CD4-positive, alpha-beta T cell treated with Interleukin-17A for 1 hour (primary cell): ENCODE measurements at regions not wholly inside any gene's neighbourhood (a gene's known extent, or its start where the extent isn't known, plus 50 kb on each side); places are given as distances from the start of the nearest gene placed in this dataset.

Experiments
- DNase-seq: peaks from one replicate; pipeline ENCODE4 v3.0.0-alpha.2; 2020

DNA sequence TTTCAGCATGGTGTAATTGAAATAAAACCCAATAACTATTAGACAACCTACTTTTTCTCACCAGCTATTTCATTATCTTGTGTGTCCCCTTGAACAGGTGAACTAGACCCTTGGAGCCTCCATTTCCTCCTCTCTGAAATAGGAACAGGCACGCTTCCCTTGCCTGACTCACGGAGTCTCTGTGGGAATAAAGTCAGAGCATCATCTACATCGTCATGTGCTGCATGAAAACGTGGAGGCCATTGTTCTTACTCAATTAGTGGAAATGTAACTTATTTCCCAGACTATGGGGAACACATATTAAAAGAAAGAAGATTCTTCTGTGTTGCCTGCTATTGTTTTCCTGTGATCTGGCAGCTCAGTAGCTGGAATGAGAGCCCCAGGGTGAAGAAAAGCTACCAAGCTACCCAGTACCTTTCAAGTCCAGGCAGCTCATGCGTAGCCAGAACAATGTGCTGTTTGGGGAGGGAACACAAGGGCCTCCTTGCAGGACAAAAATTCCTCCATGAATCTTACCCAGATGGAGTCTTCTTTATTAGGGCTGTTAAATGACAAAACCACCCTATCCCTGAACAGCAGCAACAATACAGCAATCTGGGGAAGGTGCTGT lies 59.8 kb downstream of the SOX11 start:
- no peak for DNase-seq

DNA sequence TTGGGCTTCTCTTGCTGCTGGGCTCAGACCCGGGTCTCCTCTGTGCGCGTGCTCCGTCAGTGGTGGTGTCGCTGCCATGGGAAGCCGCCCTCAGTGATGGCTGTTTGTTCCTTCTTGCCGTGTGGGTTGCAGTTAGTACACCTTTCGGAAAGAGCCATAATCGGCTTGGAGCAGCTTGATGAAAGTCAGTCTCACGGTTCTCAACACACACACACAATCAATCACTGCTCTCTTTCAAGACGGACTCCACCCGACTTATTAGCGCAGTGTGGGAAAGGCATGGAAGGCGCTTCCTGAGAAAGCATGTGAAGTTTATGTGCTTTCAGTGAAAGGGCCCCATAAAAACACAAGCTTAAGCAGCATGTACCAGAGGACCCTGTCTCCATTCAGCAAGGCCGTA lies 64.1 kb downstream of the SOX11 start:
- DNase-seq, result no peak

DNA sequence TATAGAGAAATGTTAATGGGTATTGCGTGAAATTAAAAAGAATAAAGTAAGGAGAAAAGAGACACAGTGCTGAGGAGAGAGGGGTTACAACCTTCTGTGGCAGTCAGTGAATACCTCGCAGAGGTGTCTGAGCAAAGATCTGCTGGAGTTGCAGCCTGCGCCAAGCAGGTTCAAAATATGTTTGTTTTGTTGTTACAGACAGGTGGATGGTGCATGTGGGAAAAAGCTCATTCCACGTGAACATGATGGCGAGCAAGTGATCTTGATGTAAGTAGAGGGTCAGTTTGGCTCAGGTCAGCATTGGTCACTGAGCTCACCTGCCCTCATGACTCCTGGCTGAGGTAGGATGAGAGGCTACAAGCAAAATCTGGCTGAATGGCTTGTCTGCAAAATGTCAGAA lies 66.2 kb downstream of the SOX11 start:
- no peak for DNase-seq

DNA sequence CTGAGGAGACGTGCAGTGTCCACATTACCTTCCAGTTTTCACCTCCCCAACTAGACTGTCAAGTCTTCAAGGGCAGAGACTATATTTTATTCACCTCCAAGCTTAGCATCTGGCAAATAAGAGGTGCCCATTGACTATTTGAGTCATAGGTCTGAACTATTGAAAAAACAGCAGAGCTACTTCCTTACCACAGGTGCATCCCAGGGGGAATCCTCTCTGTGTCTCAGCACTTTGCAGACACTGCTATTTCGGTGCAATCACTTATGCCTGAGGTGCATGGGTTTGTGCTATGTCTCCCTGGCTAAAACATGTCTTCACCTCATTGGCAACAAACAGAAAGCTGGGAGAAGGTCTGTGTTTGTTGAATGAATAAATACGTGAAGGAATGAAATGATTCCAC lies 67.8 kb downstream of the SOX11 start:
- DNase-seq, result no peak

DNA sequence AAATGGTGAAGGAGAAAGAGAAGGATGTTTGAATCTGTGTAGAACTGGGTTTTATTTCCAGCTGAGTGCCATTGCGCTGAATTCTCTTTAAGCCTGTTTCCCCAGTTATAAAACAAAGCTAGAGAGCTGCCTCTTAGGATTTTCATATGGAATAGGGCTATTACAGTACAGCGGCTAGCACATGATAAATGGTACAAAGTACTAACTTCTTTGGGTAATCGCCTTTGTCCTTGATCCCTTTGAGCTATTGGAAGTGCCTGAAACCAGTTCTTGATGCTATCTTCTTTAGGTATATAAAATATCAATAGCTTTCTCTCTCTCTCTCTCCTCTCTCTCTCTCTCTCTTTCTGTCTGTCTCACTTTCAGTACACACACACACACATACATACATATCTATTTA lies 71.3 kb downstream of the SOX11 start:
- DNase-seq, result no peak

DNA sequence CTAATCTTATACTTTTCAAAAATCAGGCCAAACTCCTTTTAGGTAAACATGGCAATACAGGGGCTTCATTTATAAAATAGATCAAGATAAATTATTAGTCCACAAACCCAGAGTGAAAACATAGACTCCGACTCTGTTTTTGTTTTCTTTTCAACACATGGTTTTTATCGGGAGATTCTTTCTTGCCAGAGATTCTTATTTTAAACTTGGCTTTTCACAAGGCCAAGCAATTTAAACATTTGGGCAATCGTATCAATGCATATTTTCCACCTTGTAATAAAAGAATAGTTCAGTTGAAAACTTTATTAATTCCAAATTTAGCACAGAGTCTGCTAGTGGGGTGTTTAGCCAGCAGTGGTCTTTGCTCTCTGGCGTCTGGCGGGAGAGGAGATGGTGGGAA lies 71.9 kb downstream of the SOX11 start:
- DNase-seq, result no peak

DNA sequence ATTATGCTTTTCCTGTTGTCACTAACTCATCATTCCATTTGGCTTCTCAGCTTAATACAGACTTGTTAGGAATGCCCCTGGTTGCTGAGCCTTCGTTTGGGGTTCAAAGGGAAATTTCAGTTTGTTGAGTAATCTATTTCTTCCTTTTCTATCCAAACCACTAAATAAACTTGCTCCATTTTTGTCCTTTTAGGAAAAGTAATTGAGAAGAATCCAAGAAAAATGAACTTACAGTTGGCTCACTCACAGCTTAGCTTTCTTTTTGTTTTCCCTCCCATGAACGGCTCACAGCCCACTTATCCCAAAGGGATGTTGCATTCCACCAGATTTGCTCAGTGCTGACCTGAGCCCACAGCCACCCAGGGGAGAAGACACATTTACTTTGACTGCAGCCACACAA lies 73.9 kb downstream of the SOX11 start:
- DNase-seq, result no peak

DNA sequence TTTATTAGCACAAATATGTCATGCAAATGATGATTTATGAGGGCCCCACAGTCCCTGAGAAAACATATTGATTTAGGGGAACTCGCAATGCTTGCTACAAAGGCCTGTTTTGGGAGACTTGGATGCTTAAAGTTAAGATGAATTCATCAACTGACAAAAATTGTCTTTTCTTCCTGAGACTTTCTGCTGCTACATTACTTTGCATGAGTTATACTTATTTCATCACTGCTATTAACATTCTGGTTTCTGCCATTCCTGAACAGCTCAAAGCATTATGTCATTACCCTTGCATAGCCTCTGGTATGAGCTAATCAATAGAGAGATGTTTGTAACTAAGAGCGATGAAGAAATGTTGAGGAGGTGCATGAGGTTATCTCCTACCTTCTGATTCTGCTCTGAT lies 74.4 kb downstream of the SOX11 start:
- DNase-seq, result no peak

DNA sequence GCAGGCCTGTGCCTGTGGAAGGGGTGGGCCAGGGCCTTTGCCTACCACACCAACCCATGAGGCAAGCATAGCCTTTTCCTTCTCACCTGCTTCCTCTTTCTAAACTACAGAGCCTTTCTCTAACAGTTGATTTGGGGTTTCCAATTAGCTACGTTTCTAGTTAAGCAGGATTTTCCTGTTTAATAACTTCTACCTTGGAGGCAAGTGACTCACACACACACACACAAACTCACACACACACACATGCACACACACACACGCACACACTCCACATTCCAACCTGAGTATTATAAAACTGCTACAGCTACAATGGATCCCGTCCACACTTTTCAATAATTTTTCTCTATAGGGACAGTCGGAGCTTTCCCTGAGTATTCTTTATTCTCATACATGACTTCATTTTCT lies 84.9 kb downstream of the SOX11 start:
- no peak for DNase-seq

DNA sequence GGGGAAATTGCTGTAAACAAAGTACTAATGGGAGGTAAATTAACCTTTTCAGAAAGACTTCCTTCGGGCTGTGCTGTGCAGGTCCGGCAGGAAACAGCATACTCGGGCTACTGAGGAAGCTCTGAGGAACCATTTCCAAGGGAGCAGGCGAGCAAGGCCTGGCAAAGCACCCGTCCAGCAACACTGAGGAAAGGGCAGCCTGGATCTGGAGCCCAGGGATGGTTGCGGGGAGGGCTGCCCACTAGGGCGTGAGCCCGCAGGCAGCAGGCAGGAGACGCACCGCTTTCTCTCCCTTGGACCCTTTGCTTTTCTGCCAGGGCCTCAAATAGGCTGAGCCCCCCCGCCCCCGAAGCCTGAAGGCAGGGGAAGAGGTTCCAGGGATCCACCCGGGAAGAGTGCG lies 89.5 kb downstream of the SOX11 start:
- DNase-seq, result no peak

DNA sequence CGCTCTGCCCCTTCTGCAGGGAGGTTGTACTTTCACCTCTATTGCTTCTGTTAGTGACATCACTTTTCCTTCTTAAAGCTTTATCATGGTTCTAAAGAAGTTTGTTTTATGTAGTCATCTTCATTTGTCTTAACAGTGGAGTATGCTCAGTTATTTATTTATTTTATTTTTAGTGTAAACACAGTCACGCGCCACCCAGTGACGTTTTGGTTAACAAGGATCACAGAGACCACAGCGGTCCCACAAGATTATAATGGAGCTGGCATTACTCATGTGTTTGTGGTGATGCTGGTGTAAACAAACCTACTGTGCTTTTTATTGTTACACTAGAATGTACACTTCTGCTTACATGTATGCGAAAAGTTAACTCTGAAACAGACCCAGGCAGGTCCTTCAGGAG lies 89.9 kb downstream of the SOX11 start:
- no peak for DNase-seq

DNA sequence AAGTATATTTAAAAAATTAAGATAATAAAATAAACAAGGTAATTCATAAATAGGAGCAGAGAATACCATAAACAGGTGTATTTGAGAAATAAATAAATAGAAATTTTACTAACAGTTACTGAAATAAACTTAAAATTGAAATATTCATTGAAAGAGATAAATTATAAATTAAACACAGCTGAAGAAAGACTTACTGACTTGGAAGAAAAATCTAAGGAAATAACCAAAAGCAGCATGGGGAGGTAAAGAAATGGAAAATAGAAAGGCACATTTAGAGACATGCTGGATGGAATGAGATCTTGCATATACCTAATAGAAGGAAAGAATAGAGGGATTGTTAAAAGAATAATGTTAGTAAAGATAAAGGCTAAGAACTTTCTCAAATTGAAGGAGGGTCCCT lies 96.3 kb downstream of the SOX11 start:
- DNase-seq, result no peak

DNA sequence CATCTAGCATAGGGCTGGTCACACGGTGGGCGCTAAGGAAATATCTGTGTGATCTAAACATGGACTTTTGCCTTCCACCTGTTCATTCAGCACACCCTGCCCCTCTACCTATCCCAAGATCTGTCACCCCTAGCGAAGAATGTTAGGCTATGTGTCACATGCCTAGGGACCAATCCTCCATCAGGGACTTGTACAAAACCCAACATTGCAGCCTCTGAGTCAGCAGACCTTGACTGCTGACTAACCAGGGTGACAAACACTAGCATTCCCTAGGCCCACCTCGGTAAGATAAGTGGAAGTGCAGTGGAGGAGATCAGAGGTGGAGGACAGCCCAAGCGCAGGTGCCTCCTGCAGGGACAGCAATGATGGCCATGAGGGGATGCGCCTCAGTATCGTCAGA lies 99.2 kb downstream of the SOX11 start:
- DNase-seq, result no peak

DNA sequence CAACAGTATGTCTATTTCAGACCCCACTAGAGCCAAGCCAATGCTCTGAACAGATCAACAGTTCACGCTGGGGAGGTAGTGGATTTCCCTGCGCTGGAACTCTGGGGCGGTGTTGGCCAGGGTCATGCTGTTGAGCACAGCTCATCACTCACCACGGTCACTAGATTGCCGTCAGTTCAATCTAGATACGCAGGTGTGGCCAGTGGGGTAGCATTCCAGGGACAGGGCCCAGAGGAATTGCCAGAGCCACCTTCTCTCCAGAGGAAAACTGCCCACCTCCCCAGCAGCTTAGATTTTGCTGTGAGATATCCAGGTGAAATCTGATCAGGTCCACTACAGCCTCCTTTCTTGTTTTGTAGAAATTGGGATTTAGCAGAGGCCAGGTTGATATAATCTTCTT lies 101.8 kb downstream of the SOX11 start:
- DNase-seq, result no peak

DNA sequence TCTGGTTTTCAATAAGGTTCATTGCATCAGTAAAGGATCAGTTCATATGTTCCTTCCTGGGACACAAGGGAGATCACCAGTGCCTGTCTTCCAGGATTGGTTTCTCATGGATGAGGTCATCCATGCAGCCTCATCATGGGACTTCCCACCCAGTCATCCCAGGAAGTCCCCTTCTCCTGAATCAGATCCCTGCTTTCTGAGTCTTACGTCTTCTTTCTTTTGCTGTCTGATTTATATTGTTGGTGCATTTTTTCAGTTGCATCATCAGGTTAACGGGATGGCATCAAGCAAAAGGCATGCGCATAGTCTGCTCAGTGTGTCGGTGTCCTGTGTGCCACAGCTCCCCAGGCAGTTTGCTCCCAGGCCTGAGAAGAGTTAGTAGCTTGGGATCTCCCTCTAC lies 105.9 kb downstream of the SOX11 start:
- no peak for DNase-seq

DNA sequence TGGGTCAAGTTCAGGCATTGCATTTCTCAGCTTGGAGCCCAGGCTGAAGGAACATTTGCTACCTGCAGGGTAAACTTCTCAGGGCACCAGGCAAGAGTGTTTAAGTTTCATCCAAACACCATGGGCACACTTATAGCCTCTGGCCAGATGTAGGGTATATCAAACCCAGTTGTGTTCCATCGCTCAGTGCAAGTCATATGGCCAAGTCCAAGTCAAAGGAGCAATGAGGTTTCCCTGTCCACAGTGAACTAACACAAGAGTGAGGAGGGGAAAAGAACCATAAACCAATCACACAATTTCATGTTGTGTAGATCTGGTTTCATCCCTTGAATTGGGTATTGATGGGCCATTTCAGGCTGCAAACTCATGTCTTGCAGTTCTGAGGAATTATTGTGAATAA lies 107.2 kb downstream of the SOX11 start:
- no peak for DNase-seq

DNA sequence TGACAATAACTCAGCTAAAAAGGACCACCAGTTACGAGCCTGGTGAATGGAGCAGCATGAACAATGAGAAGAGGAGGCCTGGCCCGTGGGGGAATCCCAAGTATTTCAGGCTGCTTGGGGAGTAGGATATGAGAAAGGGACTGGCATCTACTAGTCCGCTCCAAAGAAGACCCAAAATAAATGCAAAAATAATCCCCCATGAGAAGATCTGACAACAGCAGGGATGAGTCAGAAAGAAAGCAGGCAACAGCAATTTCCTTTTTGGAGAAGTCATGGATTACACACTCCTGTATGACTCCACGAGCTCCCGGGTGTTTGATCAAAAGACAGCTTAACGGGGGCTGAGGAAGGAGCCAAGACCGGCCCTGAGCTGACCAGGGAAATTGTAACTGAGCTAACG lies 111.4 kb downstream of the SOX11 start:
- no peak for DNase-seq

DNA sequence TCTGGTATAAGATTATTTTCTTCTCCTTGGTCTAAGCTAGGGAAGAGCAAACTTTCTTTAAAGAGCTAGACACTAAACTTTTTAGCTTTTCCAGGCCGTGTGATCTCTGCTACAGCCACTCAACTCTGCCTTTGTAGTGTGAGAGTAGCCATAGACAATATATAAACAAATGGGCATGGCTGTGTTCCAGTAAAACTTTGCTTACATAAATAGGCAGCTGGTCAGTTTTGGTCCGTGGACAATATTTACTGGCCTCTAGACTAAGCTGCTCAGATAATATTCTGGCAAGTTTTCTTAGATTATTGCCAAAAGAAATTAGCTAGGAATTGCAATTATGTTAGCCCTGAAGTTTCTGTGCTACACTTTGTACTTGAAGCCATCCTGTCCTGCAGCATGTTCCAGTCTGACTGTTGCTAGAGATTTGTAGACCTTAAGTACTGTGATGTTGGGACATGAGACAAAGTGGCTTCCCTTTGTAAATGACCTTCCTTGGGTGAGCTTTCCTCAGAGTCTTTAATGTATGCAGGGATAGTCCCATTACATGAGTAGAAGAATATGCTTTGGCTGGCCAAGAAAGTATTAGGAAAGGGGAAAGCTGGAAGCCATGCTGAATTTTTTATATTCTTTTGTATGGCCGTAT lies 126.9 kb downstream of the SOX11 start:
- no peak for DNase-seq

DNA sequence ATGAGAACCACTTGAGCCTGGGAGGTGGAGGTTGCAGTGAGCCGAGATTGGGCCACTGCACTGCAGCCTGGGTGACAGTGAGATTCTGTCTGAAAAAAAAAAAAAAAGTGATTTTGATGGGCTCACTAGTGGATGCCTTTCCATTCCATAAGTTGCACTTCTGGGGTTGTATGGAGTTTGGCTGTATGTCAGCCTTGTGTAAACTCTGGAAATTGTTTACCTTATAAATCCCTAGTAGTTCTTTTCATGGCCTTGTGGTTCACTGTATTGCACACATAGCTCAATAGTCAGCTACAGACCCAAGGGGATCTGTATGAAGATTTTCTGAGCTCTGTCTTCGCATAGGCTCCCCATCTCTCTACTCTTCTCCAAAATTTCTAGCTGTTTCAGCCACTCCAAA lies 131.9 kb downstream of the SOX11 start:
- DNase-seq, result no peak

DNA sequence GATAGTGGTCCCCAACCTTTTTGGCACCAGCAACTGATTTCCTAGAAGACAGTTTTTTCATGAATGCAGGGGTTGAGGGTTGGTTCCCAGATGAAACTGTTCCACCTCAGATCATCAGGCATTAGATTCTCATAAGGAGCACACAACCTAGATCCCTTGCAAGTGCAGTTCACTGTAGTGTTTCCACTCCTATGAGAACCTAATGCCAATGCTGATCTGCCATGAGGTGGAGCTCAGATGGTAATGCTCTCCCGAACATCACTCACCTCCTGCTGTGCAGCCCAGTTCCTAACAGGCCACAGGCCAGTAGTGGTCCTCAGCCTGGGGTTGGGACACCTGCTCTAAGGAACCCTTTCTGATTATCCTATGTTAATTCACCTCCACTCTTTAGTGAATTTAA lies 133.5 kb downstream of the SOX11 start:
- DNase-seq, result no peak

DNA sequence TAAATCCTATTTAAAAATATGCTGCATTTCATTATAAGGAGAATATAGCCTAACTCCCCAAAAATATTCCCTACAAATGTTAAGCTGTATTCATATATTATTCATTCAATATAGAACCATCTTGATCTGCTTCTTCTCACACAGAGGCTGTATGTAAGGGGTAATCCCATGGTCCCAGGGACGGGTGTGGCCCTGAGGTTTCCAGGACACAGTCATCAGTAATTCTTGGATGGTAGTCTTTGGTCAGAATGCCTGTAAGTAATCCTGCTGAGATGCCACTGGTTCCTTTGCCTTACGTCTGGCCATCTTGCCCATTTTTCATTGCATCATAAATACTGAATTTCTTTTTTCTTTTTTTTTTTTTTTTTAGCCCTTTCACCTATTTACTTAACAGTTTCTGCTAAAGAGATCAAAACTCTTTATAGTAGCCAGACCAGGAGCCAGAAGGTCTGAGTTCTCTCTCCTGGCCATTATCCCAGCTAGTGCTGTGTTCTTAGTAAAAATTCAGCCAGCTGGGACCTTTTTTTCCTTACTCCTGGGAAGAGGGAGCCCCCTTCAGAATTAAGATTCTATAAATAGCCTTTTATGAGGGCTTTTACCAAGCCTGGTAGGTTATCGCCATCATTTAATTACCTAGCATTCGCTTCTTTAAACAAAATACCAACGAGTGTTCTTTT lies 134.9 kb downstream of the SOX11 start:
- no peak for DNase-seq

DNA sequence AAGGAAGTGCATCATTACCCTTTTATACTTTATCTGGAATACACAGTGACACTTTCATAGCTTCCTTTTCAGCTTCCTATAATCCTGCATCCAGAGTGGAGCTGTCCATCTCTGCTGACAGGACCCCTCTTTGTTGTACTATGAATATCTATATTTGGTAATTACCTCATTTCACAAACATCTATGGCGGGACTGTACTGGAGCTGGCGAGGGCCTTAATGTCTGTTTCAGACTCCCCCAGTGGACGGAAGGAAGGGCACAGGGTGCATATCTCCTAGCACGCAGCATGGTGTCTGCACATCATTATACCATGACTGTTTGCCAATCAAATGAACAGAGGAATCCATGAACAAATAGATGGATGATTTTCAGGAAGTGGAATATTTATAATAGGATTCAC lies 142.3 kb downstream of the SOX11 start:
- no peak for DNase-seq

DNA sequence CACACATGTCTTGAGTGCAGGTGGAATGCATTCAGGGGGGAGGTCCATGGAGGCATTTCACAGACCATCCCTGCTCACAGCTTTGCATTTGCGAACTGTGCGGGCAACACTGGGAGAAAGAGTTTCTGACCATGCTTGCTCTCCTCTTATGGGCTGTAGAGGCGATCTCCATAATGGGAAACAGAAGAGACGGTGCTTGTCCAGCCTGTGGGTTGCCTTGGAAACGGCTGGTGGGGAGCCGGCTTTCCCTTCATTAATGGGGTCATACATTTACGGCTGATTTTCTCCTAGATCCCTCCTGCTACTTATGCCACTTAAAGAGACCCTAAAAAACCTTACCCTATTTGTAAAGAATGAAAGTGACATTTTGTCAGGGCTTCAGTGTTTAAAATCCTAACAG lies 147.4 kb downstream of the SOX11 start:
- DNase-seq, result no peak

DNA sequence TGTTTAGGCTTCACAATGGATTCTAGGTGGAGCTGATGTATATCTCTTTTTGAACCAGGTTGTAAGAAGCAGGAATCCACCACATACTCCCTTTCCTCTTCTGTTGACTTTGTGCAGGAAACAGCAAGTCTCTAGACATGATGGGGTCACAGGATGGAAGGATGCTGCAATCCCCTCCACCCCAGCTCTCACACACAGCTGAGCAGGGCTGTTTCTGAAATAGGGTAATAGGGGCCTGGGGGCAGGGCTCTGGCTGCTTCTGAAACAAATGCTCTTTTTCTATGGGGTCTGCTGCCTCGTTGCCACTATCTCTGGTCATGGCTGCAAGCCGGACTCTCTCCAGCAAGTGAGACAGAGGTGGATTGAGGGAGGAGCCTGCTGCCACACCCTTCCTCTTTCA lies 148.9 kb downstream of the SOX11 start:
- no peak for DNase-seq

DNA sequence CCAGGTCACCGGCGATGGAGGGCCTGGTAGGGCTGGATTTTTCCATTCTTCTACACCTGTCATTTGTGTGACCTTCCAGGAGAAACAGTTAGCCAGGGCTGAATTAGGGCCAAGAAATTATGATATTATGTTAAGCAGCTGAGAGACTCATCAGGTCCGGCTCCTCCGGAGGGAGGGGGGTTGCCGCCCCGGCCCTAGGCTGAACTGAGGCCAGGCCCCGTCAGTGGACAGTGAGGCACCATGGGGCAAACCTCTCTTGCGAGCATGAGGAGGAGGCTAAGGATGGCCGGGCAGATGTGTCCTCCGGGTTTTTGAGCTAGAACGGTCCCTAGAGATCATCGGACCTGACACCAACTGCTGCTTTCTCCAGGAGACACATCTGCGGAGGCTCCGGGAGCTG lies 150.1 kb downstream of the SOX11 start:
- no peak for DNase-seq
